ENCODE measurements at regions not wholly inside any gene's neighbourhood (a gene's known extent, or its start where the extent isn't known, plus 50 kb on each side); places are given as distances from the start of the nearest gene placed in this dataset.

DNA sequence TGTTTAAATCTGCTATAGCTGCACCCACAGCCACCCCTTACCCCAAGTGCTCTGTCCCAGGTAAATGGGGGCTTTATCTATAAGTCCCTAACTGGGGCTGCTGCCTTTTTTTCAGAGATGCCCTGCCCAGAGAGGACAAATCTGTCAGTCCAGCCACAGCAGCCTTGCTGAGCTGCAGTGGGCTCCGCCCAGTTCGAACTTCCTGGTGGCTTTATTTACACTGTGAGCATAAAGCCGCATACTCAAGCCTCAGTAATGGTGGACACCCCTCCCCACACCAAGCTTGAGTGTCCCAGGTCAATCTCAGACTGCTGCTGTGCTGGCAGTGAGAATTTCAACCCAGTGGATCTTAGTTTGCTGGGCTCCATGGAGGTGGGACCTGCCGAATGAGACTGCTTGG is 505.2 kb downstream of the CBLN4 start:
- TF ChIP-seq, protein P1, sequence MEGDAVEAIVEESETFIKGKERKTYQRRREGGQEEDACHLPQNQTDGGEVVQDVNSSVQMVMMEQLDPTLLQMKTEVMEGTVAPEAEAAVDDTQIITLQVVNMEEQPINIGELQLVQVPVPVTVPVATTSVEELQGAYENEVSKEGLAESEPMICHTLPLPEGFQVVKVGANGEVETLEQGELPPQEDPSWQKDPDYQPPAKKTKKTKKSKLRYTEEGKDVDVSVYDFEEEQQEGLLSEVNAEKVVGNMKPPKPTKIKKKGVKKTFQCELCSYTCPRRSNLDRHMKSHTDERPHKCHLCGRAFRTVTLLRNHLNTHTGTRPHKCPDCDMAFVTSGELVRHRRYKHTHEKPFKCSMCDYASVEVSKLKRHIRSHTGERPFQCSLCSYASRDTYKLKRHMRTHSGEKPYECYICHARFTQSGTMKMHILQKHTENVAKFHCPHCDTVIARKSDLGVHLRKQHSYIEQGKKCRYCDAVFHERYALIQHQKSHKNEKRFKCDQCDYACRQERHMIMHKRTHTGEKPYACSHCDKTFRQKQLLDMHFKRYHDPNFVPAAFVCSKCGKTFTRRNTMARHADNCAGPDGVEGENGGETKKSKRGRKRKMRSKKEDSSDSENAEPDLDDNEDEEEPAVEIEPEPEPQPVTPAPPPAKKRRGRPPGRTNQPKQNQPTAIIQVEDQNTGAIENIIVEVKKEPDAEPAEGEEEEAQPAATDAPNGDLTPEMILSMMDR (IDR thresholded peaks at IDR 0.05 in 8 of 11, conservative IDR thresholded peaks at IDR 0.05 in 3 of 11), result no peak
- TF ChIP-seq POLR2A (IDR thresholded peaks at IDR 0.05) (no peak), POLR2AphosphoS5 (IDR thresholded peaks at IDR 0.05) (no peak)

Measured in spleen (tissue), 7 donors.